Upper lobe of left lung (tissue), 6 donors: ENCODE measurements at regions not wholly inside any gene's neighbourhood (a gene's known extent, or its start where the extent isn't known, plus 50 kb on each side); places are given as distances from the start of the nearest gene placed in this dataset.

Source experiments
- ATAC-seq, 2 donors: fragments of 200-7000 bp; cut with Tn5 transposase; one replicate each; pipeline ENCODE4 v1.9.1; 2022; ENCODE audit warnings: mild to moderate bottlenecking in 2 of 2, moderate library complexity in 2 of 2; ENCODE audit not compliant: low FRiP score in 2 of 2
- DNase-seq, 2 donors: peaks; one replicate each; pipeline ENCODE4 v3.0.0-alpha.2; 2019 to 2020
- H3K27ac ChIP-seq, 4 donors: fragments of 200-600 bp; sonication (generic); one replicate each; pipeline ENCODE4 v1.5.1; 2016 to 2019
- H3K27me3 ChIP-seq, 4 donors: fragments of 200-600 bp; sonication (generic); one replicate each; pipeline ENCODE4 v1.5.1; 2017 to 2019
- H3K36me3 ChIP-seq, 4 donors: fragments of 200-600 bp; sonication (generic); one replicate each; pipeline ENCODE4 v1.5.1; 2016 to 2019
- H3K4me1 ChIP-seq, 4 donors: fragments of 200-600 bp; sonication (generic); one replicate each; pipeline ENCODE4 v1.5.1; 2018 to 2019
- H3K4me3 ChIP-seq, 4 donors: fragments of 200-600 bp; sonication (generic); one replicate each; pipeline ENCODE4 v1.5.1; 2017 to 2019; ENCODE audit warnings: mild to moderate bottlenecking in 2 of 4, moderate library complexity in 1 of 4
- H3K9me3 ChIP-seq, 4 donors: fragments of 200-600 bp; sonication (generic); one replicate each; pipeline ENCODE4 v1.5.1; 2018 to 2019
- CTCF ChIP-seq, 6 experiments: fragments of 450-650 bp in 4 of 6; fragments of 200-600 bp in 2 of 6; sonication (generic) in 2 of 6; IDR thresholded peaks; one replicate each; pipeline ENCODE4 v1.5.1; 2016 to 2019; ENCODE audit warnings: antibody characterized with exemption in 6 of 6
- EP300 ChIP-seq, 4 donors: sonication (generic); formaldehyde crosslinking; IDR thresholded peaks; one replicate each; pipeline ENCODE4 v1.5.1; 2017; ENCODE audit warnings: antibody characterized with exemption in 4 of 4, control low read depth in 2 of 4
- POLR2A ChIP-seq, 4 donors: fragments of 450-650 bp; IDR thresholded peaks; one replicate each; pipeline ENCODE4 v1.5.1; 2016 to 2017; ENCODE audit warnings: antibody characterized with exemption in 4 of 4, mild to moderate bottlenecking in 2 of 4
- POLR2AphosphoS5 ChIP-seq, 2 donors: sonication (generic); formaldehyde crosslinking; IDR thresholded peaks; one replicate each; pipeline ENCODE4 v1.5.1; 2017; ENCODE audit warnings: antibody characterized with exemption in 2 of 2
- WGBS, 2 donors: methylation state at CpG; one replicate each; pipeline ENCODE4 v1.1.5; 2017 to 2018; 5-methylcytosine and 5-hydroxymethylcytosine counted together
- donor health status: DM: no; HTN: no; CAD: no; lungs with moderate emphysema.
- donor health status: DM: no; HTN: yes; CAD: no; lungs with severe emphysema.

GRCh38 chr16:9438991-9439390 lies 347.5 kb downstream of the HAPSTR1 start:
- no peaks in the 10 kb centered on the region for H3K27me3 ChIP-seq
- H3K4me3 ChIP-seq: no peak overlapping the region
- DNase-seq (no peak), ATAC-seq (no peak)
- H3K9me3 ChIP-seq: no peaks in the 10 kb centered on the region
- 92 to 94% methylated on average over 1 of the region's 1 CpG for WGBS, 2 donors
- H3K27ac ChIP-seq: no peak overlapping the region
- peaks cover 0 to 2% (median 0%) of the 10 kb centered on the region in 4 donors for H3K4me1 ChIP-seq
- TF ChIP-seq POLR2A (IDR thresholded peaks at IDR 0.05): no peak
- no peaks in the 10 kb centered on the region for H3K36me3 ChIP-seq

DNA sequence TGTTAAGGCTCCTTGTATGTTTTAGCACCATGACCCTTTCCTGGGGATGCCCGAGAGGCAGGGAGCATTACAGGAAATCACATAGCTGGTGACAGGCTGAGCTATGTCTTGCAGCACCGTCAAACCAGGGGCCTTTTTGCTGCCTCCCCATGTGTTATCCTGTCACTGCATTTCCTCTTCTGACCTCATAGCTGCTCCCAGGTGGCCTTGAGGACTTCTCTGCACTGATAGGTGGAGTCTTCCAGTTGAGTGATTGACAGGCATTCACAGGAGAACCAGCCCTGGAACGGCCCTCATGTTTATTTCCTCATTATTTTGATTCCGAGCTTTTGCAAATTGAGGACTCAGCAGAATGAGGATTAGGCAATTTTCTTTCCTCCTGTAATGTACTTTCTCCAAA lies 349.6 kb downstream of the HAPSTR1 start:
- ATAC-seq (no peak), DNase-seq (no peak)
- Histone ChIP-seq H3K27ac (no peak overlapping the region), H3K9me3 (no peaks in the 10 kb centered on the region), H3K4me3 (no peak overlapping the region), H3K27me3 (no peaks in the 10 kb centered on the region), H3K36me3 (no peaks in the 10 kb centered on the region), H3K4me1 (peaks cover 0 to 2% (median 0%) of the 10 kb centered on the region in 4 donors)
- 5 to 14% methylated on average over 4 of the region's 4 CpGs for WGBS, 2 donors
- TF ChIP-seq EP300 (IDR thresholded peaks at IDR 0.05): no peak
- TF ChIP-seq CTCF (IDR thresholded peaks at IDR 0.05): no peak
- no peak for TF ChIP-seq POLR2A (IDR thresholded peaks at IDR 0.05)
- TF ChIP-seq POLR2AphosphoS5 (IDR thresholded peaks at IDR 0.05): no peak

- Histone ChIP-seq H3K27me3 (no peaks in the 10 kb centered on the region), H3K27ac (no peak overlapping the region), H3K9me3 (no peaks in the 10 kb centered on the region), H3K4me3 (no peak overlapping the region), H3K4me1 (peaks cover 0 to 6% (median 1%) of the 10 kb centered on the region in 4 donors), H3K36me3 (no peaks in the 10 kb centered on the region)
- 51 to 72% methylated on average over 3 of the region's 3 CpGs for WGBS, 2 donors
- ATAC-seq (no peak), DNase-seq (no peak)
- TF ChIP-seq POLR2A (IDR thresholded peaks at IDR 0.05) (no peak), CTCF (IDR thresholded peaks at IDR 0.05) (no peak), POLR2AphosphoS5 (IDR thresholded peaks at IDR 0.05) (no peak), EP300 (IDR thresholded peaks at IDR 0.05) (no peak)
These were observed 352.4 kb downstream of the HAPSTR1 start for GRCh38 chr16:9443864-9444263.

- Histone ChIP-seq H3K4me3 (no peak overlapping the region), H3K27ac (no peak overlapping the region), H3K36me3 (no peaks in the 10 kb centered on the region), H3K9me3 (peaks cover 0 to 6% (median 0%) of the 10 kb centered on the region in 4 donors), H3K27me3 (no peaks in the 10 kb centered on the region), H3K4me1 (peaks cover 0 to 6% (median 0%) of the 10 kb centered on the region in 4 donors)
- TF ChIP-seq EP300 (IDR thresholded peaks at IDR 0.05) (no peak), POLR2A (IDR thresholded peaks at IDR 0.05) (no peak), CTCF (IDR thresholded peaks at IDR 0.05) (no peak), POLR2AphosphoS5 (IDR thresholded peaks at IDR 0.05) (no peak)
- WGBS, 2 donors: 62 to 71% methylated on average over 6 of the region's 6 CpGs
- DNase-seq (no peak), ATAC-seq (no peak)
These were observed 355.2 kb downstream of the HAPSTR1 start for GRCh38 chr16:9446471-9447194.

GRCh38 chr16:9447195-9447551 lies 355.7 kb downstream of the HAPSTR1 start:
- 12 to 14% methylated on average over 2 of the region's 2 CpGs for WGBS, 2 donors
- no peaks in the 10 kb centered on the region for H3K27me3 ChIP-seq
- DNase-seq (peak in 1 of 2 donors; percentile 59), ATAC-seq (peak in 1 of 2 donors; percentile 63)
- H3K4me1 ChIP-seq: peaks cover 0 to 6% (median 0%) of the 10 kb centered on the region in 4 donors
- H3K4me3 ChIP-seq: no peak overlapping the region
- no peaks in the 10 kb centered on the region for H3K36me3 ChIP-seq
- peaks cover 0 to 6% (median 0%) of the 10 kb centered on the region in 4 donors for H3K9me3 ChIP-seq
- H3K27ac ChIP-seq: no peak overlapping the region
- TF ChIP-seq CTCF (IDR thresholded peaks at IDR 0.05): no peak
- TF ChIP-seq EP300 (IDR thresholded peaks at IDR 0.05): no peak
- no peak for TF ChIP-seq POLR2A (IDR thresholded peaks at IDR 0.05)
- no peak for TF ChIP-seq POLR2AphosphoS5 (IDR thresholded peaks at IDR 0.05)
